NK-92 treated with Interleukin-12 subunit alpha and Interleukin-12 subunit beta, amount 100 ng/mL, for 24 hours (cell line): ENCODE measurements at regions not wholly inside any gene's neighbourhood (a gene's known extent, or its start where the extent isn't known, plus 50 kb on each side); places are given as distances from the start of the nearest gene placed in this dataset.

Source experiments
- DNase-seq: peaks from one replicate; lab custom pipeline; 2025; lab: John Stamatoyannopoulos, UW

GRCh38 chr9:28014212-28014611 is 440.9 kb upstream of the C9orf72 start:
- DNase-seq: no peak

- no peak for DNase-seq
Observed at GRCh38 chr9:28024676-28025075, 451.4 kb upstream of the C9orf72 start.

- DNase-seq: no peak
Observed at GRCh38 chr9:28025186-28025585, 451.9 kb upstream of the C9orf72 start.

- no peak for DNase-seq
Observed at GRCh38 chr9:28031521-28032267, 458.4 kb upstream of the C9orf72 start.

- no peak for DNase-seq
Observed at GRCh38 chr9:28032268-28032590, 458.9 kb upstream of the C9orf72 start.

- DNase-seq: no peak
Observed at GRCh38 chr9:28034242-28034641, 461.0 kb upstream of the C9orf72 start.

DNA sequence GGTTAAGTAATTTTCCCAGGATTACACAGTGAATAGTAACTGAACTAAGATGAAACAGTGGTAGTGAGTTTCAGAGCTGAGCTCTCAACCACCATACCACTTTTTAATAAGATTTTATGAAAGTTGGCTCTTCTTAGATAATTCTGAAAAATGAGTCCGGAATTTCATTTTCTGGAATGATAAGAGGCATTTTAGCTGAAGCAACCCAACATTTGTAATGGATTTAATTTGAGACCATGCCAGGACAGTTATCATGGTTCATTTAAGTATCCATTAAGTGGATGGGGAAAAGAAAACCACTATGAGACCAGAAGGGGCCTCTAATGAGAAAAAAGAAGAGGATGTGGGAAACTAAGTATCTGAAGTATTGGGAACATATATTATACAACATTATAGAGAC is 464.7 kb upstream of the C9orf72 start:
- no peak for DNase-seq

DNA sequence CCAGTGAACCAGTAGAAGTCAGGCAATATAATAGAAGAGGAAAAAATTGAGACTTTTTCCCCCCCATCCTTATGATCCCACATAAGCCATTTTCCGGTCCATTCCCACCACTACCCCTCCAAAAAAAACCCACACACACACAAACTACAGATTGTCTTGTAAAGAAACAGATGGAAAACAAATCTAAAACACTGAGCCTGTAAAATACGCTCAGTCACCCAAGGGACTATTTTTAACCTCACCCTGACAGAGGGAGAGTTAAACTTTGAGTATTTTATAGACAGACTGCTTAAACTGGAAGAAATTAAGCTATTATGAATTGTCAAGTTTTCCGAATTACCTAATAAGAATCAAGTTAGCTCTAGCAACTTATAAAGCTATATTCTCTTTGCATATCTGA is 471.8 kb upstream of the C9orf72 start:
- DNase-seq: no peak

DNA sequence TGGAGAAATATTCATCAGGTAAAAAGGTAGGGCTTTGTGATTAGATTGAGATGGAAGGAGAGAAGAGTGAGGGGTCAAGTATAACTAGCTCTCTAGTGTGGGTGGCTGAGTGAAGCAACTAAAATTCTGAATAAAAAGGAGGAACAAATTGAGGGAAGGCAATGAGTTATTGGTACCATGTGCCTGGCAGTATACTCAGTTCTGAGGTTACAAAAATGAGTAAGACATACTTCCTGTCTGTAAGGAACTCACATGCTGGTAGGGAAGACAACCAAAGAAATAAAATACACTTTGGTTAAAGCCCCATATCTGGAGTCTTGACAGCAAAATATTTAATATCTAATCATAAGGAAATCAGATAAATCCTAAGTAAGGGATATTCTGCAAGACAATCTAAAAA is 476.8 kb upstream of the C9orf72 start:
- DNase-seq: no peak

GRCh38 chr9:28050941-28051340 is 477.7 kb upstream of the C9orf72 start:
- no peak for DNase-seq

DNA sequence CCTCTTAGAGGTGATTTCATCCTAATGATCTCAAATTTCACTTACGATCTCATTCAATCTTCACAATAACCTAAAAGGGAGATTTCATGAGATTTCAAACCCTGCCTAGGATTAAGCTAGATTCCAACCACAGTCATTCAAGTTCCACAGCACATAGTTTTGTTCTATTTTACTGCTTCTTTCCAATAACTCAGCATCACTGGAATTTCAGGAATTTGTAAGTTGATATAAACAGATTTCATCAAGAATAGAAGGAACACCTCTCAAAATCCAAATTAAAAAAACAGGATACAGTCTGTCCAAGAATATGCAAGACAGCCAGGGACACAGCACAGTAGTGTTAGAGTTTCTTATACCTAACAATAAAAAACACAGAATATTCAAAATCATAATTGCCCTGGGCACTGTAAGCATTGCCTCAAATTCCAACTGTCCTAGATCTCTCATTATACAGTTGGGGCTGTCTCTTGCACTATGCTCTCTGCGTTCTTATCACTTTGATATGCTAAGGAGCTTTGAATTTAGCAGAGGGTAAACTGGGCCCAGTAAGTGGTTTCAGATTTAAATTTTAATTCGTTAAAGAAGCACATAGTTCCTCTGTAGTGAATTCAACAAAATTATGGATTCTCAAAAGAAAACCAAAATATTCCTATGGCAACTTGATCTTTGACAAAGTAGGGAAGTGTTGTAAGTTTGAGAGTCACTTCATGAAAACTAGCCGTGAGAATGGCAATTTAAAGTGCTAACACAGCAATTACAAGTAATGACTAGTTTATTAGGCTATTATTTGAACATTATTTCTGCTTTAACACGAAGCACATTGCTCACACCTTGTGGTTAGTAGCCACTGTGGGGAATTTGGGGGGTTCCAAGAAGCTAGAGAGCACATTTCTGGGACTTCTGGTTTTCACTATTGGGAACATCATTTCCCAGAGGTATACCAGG is 478.6 kb upstream of the C9orf72 start:
- no peak for DNase-seq

- DNase-seq: no peak
Observed at GRCh38 chr9:28053096-28053777, 480.0 kb upstream of the C9orf72 start.

- DNase-seq: no peak
Observed at GRCh38 chr9:28056006-28056405, 482.7 kb upstream of the C9orf72 start.

DNA sequence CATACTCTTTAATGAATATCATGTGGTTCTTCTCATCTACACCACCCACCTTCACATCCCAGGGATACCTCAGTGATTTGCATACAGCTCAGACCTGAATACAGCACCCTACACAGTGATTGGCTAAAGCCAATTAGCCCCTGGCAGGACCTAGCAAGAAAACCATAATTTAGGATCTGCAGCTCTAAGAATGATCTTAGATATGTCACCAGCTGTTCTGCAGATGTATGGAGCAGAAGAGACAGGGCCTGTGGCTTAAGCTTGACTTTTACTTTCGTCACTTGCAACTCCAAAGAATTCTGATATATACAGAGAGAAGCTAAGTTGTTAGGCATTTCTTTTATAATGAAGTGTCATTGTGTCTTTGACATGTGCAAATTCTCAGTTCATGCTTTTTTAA is 483.2 kb upstream of the C9orf72 start:
- DNase-seq: no peak

- no peak for DNase-seq
Observed at GRCh38 chr9:28059192-28059591, 485.9 kb upstream of the C9orf72 start.

DNA sequence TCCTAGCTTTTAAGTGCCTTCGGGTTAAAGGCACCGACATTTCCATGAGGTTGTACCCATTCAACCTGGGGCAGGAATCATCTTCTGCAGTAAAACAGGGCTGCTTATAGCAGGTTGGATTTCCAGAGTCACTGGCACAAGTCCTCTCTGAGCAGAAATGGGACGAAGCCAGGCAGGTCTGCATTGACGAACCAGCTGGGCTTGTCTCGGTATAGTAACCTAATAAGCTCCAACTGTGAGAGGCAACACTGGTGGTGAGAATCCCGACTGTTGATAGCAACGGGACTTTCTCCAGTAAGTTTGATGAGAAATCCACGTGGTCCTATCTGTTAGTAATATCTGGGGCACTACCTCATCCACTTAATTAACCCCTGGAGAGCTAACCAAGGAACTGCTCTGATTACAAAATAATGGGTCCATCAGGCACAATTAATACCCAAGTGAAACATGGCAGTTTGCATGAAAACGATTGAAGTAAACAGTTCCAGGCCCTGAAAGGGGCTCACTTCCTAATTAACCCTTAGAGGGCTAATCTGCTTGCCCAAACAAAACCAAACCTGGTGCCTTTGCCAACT is 491.0 kb upstream of the C9orf72 start:
- DNase-seq: no peak

DNA sequence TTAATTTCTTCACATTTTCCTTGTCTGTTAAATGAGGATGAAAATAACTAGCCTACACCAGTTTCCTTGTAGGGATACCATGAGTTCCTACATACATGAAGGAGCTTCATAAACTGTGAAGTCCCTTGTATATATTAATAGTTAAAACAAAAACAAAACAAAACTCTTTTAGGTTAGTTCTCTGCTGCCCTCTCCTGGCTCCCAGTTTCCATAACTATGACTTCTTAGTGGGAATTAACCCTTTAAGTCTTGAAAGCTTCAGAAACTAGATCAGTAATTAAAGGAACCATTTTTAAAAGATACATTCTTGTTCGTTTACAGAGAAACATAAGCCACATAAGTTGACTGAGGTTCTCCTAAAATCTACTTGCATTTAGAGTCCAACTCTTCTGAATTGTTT is 500.0 kb upstream of the C9orf72 start:
- DNase-seq: no peak

GRCh38 chr9:28079677-28080076 is 506.4 kb upstream of the C9orf72 start:
- DNase-seq: no peak

DNA sequence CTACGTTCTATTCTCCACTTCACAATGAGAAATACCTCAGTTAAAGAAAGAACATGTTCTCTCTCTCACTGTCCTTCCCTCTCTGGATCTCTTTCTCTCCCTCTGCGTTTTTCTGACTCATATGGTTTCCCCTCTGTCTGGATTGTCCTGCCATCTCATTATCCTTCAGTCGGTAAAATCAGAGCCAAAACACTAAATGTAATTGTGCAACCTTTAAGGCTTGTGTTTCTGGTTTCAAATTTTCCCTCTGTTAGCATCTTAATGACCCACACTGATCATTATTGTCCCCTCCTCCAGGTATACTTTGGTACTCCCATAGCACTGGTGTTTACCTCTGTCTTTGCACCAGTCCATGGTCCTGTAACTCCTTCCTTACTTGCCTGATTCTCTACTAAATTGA is 509.4 kb upstream of the C9orf72 start:
- DNase-seq: no peak

DNA sequence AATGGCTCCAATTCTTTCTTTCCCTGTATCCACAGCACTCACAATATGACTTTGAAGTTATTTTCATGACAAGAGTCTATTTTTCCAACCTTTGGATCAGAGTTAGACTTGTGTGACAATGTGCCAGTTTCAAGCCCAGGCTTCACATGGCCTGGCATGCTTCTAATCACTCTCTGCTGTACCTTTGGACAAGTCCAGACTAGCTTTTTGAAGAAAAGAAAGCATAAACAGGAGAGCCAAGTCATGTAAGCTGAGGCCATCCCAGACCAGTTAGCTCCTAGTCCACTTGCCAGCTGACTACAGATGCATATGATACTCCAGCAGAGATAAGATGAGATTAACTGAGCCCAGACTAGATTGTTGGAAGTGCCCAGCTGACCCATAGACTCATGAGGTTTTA is 513.6 kb upstream of the C9orf72 start:
- DNase-seq: no peak

- DNase-seq: no peak
Observed at GRCh38 chr9:28092981-28093936, 520.0 kb upstream of the C9orf72 start.
